ENCODE measurements at regions not wholly inside any gene's neighbourhood (a gene's known extent, or its start where the extent isn't known, plus 50 kb on each side); places are given as distances from the start of the nearest gene placed in this dataset.

GRCh38 chr2:207228402-207228801 lies 62.7 kb upstream of the KLF7 start:
- TF ChIP-seq CTCF (IDR thresholded peaks at IDR 0.05) (no peak), POLR2A (IDR thresholded peaks at IDR 0.05) (no peak)

Measured in adrenal gland (tissue), 5 donors.